Transverse colon (tissue), 4 donors: ENCODE measurements at regions not wholly inside any gene's neighbourhood (a gene's known extent, or its start where the extent isn't known, plus 50 kb on each side); places are given as distances from the start of the nearest gene placed in this dataset.

Source experiments
- DNase-seq: peaks from one replicate; pipeline ENCODE4 v3.0.0-alpha.2; 2019
- H3K27ac ChIP-seq, 4 donors: fragments of 200-600 bp; sonication (generic); 2 replicates each; pipeline ENCODE4 v1.5.1; 2016 to 2018; ENCODE audit warnings: inconsistent platforms in 4 of 4
- H3K27me3 ChIP-seq: fragments of 200-600 bp; sonication (generic); 2 replicates; pipeline ENCODE4 v1.5.1; 2017; ENCODE audit warnings: inconsistent platforms
- H3K36me3 ChIP-seq, 4 donors: fragments of 200-600 bp; sonication (generic); 2 replicates each; pipeline ENCODE4 v1.5.1; 2017 to 2019; ENCODE audit warnings: inconsistent platforms in 4 of 4
- H3K4me1 ChIP-seq, 4 donors: fragments of 200-600 bp; sonication (generic); 2 replicates each; pipeline ENCODE4 v1.5.1; 2017 to 2020; ENCODE audit warnings: inconsistent platforms in 4 of 4
- H3K4me3 ChIP-seq, 4 donors: fragments of 200-600 bp; sonication (generic); 1 replicate in 1 of 4; 2 replicates in 3 of 4; pipeline versions ENCODE4 v1.5.1 to v1.6.1; 2017 to 2019; ENCODE audit warnings: inconsistent platforms in 4 of 4
- H3K9me3 ChIP-seq, 2 donors: fragments of 200-600 bp; sonication (generic); 2 replicates each; pipeline ENCODE4 v1.5.1; 2017 to 2019; ENCODE audit warnings: inconsistent platforms in 2 of 2
- EP300 ChIP-seq: sonication (generic); formaldehyde crosslinking; IDR thresholded peaks from one replicate; pipeline ENCODE4 v1.6.1; 2017; ENCODE audit warnings: antibody characterized with exemption, low read depth
- POLR2A ChIP-seq: fragments of 450-650 bp; IDR thresholded peaks from one replicate; pipeline ENCODE4 v1.6.1; 2016; ENCODE audit warnings: antibody characterized with exemption, mild to moderate bottlenecking, moderate library complexity
- POLR2AphosphoS5 ChIP-seq, 3 donors: sonication (generic); formaldehyde crosslinking; IDR thresholded peaks; one replicate each; pipeline ENCODE4 v1.6.1; 2016; ENCODE audit warnings: antibody characterized with exemption in 3 of 3
- WGBS, 2 donors: methylation state at CpG; one replicate each; pipeline ENCODE4 v1.1.5; 2018; ENCODE audit warnings: low coverage in 1 of 2; 5-methylcytosine and 5-hydroxymethylcytosine counted together
- in situ Hi-C, 4 donors: fragments of 200-750 bp; cut with MboI; loops; one replicate each; pipeline versions ENCODE4 v1.15.0 to v1.15.1; 2017; ENCODE audit warnings: low sequenced_read_pairs in 3 of 4, low pct_ligation_motif_present in 1 of 4, low pct_unique_long_range_greater_than_20kb in 1 of 4
- intact Hi-C: fragments of 100-400 bp; cut with DNase I; formaldehyde crosslinking; loops from one replicate; pipeline ENCODE4 v1.15.1; 2023; ENCODE audit warnings: low total_unique reads
- TF ChIP-seq, protein P1 (sequence below), 5 experiments: fragments of 200-600 bp in 3 of 5; fragments of 450-650 bp in 2 of 5; sonication (generic) in 3 of 5; IDR thresholded peaks; 1 replicate in 2 of 5; 2 replicates in 3 of 5; pipeline ENCODE4 v1.5.1; 2016 to 2017; ENCODE audit warnings: antibody characterized with exemption in 5 of 5, inconsistent platforms in 3 of 5, mild to moderate bottlenecking in 2 of 5, moderate library complexity in 1 of 5

DNA sequence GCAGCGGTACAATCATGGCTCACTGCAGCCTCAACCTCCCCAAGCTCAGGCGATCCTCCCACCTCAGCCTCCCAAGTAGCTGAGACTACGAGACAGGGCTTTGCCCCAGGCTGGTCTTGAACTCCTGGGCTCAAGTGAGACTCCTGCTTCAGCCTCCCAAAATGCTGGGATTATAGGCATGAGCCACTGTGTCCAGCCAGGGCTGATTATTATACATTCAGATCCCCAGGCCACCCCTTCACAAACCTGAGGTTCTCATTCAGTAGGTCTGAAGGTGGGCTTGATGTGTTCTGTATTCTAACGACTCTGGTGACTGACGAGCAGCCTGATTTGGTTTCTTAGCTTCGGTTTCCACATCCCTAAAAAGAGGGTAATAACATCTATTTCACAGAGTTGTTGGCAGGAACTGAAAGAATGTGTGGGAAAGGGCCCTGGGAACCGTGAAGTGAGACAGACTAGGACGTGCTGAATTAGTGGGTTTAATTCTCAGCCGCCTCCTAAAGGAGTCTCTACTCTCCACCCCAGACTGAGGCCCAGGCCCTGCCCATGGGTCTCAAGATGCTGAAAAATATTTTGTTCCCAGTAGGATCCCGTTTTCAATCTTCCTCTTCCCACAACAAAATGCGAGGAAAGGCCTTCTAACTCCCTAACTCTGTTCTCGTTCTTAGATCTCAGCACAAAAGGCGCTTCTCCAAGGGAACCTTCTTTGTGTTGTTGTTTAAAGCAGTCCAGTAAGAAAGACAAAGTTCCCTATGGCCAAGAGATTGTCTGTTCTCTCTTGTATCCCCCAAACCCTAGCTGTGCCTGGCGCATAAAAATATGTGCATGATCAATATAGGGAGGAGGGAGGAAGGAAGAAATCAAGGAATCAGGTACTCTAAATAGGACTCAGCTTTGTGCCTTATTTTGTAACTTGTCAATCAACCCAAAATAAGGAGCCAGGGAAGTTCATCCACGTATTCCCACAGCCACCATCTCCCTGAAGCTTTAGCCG, 210.0 kb upstream of the TOPAZ1 start:
- in situ Hi-C loops, result loop anchor here in 1 of 4 donors (25.0 kb wide), 1 partner anchor 94 kb away; no protein-coding TSS in a partner anchor
- 81 to 84% methylated on average over 11 to 16 of the region's 16 CpGs for WGBS, 2 donors
- H3K27ac ChIP-seq, result no peak overlapping the region
- H3K9me3 ChIP-seq, result no peaks in the 10 kb centered on the region
- intact Hi-C loops, result no loop called here
- DNase-seq, result no peak
- TF ChIP-seq POLR2A (no peak), POLR2AphosphoS5 (IDR thresholded peaks at IDR 0.05) (no peak), EP300 (no peak)
- TF ChIP-seq, protein P1, sequence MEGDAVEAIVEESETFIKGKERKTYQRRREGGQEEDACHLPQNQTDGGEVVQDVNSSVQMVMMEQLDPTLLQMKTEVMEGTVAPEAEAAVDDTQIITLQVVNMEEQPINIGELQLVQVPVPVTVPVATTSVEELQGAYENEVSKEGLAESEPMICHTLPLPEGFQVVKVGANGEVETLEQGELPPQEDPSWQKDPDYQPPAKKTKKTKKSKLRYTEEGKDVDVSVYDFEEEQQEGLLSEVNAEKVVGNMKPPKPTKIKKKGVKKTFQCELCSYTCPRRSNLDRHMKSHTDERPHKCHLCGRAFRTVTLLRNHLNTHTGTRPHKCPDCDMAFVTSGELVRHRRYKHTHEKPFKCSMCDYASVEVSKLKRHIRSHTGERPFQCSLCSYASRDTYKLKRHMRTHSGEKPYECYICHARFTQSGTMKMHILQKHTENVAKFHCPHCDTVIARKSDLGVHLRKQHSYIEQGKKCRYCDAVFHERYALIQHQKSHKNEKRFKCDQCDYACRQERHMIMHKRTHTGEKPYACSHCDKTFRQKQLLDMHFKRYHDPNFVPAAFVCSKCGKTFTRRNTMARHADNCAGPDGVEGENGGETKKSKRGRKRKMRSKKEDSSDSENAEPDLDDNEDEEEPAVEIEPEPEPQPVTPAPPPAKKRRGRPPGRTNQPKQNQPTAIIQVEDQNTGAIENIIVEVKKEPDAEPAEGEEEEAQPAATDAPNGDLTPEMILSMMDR (IDR thresholded peaks at IDR 0.05), result no peak
- no peaks in the 10 kb centered on the region for H3K36me3 ChIP-seq
- H3K27me3 ChIP-seq, result peaks cover 14% of the 10 kb centered on the region
- H3K4me1 ChIP-seq, result no peaks in the 10 kb centered on the region
- H3K4me3 ChIP-seq, result no peak overlapping the region

DNA sequence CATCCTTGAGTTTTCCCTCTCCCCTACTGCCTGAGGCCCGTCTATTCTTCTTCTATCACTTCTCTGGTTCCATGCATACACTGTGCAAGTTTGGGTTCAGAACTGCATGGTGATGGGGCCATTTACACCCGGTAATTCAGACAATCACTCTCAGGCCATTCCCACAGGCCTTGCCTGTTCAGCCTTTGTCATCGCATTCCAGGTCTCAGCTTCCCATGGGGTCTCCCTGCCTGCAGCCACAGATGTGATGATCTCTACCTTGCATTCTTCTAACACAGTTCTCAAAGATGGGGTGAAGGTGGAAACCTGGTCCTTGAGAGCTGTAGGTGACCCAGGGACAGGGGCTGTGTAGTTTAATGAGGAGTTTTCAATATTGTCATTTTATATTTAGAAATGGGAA, 209.2 kb upstream of the TOPAZ1 start:
- Histone ChIP-seq H3K9me3 (no peaks in the 10 kb centered on the region), H3K36me3 (no peaks in the 10 kb centered on the region), H3K27ac (no peak overlapping the region), H3K27me3 (peaks cover 6% of the 10 kb centered on the region), H3K4me1 (no peaks in the 10 kb centered on the region), H3K4me3 (no peak overlapping the region)
- no peak for DNase-seq
- intact Hi-C loops, result no loop called here
- in situ Hi-C loops, result loop anchor here in 1 of 4 donors (25.0 kb wide), 1 partner anchor 95 kb away; no protein-coding TSS in a partner anchor
- 71 to 88% methylated on average over 3 of the region's 3 CpGs for WGBS, 2 donors
- no peak for TF ChIP-seq POLR2AphosphoS5 (IDR thresholded peaks at IDR 0.05)
- TF ChIP-seq, protein P1 (IDR thresholded peaks at IDR 0.05), result no peak
- TF ChIP-seq POLR2A, result no peak
- no peak for TF ChIP-seq EP300

DNA sequence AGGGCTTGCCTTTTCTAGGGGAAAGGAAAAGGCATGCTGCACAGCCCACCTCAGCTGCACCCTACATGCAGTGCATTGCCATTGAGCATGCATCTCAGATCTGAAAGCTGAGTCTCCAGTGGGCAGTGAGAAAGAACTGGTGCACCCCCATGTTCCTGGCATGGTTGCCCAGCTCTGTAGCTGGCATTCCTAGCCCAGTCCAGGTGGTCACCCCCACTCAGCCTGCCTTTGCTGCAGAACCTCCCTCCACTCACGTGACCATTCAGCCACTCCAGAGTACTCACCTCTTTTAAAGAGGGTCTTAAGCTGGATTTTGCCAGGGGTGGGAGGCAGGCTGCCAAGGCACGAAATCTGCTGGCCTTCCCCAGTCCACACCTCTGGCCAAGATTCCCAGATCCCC, 208.6 kb upstream of the TOPAZ1 start:
- Histone ChIP-seq H3K4me1 (no peaks in the 10 kb centered on the region), H3K27me3 (peaks cover 3% of the 10 kb centered on the region), H3K4me3 (no peak overlapping the region), H3K9me3 (no peaks in the 10 kb centered on the region), H3K27ac (no peak overlapping the region), H3K36me3 (no peaks in the 10 kb centered on the region)
- DNase-seq, result no peak
- 83% methylated on average over 2 of the region's 2 CpGs; no CpG with 5 or more reads in 1 of the 2 donors for WGBS, 2 donors
- in situ Hi-C loops (loop anchor here in 1 of 4 donors (25.0 kb wide), 1 partner anchor 96 kb away; no protein-coding TSS in a partner anchor), intact Hi-C loops (no loop called here)
- TF ChIP-seq POLR2A, result no peak
- TF ChIP-seq POLR2AphosphoS5 (IDR thresholded peaks at IDR 0.05), result no peak
- TF ChIP-seq EP300, result no peak

DNA sequence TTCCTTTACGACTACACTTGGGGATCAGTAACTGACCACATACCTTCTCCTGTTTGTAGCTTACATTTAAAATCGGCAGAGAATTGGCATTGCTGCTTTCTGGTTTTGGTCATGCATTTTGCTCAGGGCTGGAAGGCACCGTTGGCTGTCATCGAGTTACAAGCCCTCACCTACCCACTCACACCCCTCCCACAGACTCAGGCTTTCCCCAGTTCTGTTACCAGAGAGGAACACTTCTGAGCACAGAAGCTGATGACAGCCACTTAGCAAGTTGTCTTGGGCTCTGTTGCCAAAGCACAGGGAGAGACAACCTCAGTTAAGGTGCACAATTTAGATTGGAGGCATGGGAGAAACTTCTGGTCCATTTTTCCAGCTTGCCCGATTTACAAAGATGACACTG, 204.8 kb upstream of the TOPAZ1 start:
- no peak for DNase-seq
- in situ Hi-C loops, result loop anchor here in 1 of 4 donors (25.0 kb wide), 1 partner anchor 100 kb away; no protein-coding TSS in a partner anchor
- no peak overlapping the region for H3K4me3 ChIP-seq
- TF ChIP-seq EP300 (no peak), POLR2A (no peak), POLR2AphosphoS5 (IDR thresholded peaks at IDR 0.05) (no peak)
- TF ChIP-seq, protein P1 (IDR thresholded peaks at IDR 0.05), result no peak
- intact Hi-C loops, result no loop called here
- peaks cover 2% of the 10 kb centered on the region for H3K27me3 ChIP-seq
- H3K36me3 ChIP-seq, result no peaks in the 10 kb centered on the region
- 63 to 79% methylated on average over 2 to 5 of the region's 5 CpGs for WGBS, 2 donors
- H3K27ac ChIP-seq, result no peak overlapping the region
- H3K9me3 ChIP-seq, result no peaks in the 10 kb centered on the region
- H3K4me1 ChIP-seq, result no peaks in the 10 kb centered on the region
